Ovary (tissue), 3 donors: ENCODE measurements at regions not wholly inside any gene's neighbourhood (a gene's known extent, or its start where the extent isn't known, plus 50 kb on each side); places are given as distances from the start of the nearest gene placed in this dataset.

ENCODE experiments used
- EP300 ChIP-seq: sonication (generic); formaldehyde crosslinking; IDR thresholded peaks from one replicate; pipeline ENCODE4 v1.6.1; 2017; ENCODE audit warnings: antibody characterized with exemption
- POLR2A ChIP-seq: fragments of 450-650 bp; IDR thresholded peaks from one replicate; pipeline ENCODE4 v1.6.1; 2017; ENCODE audit warnings: antibody characterized with exemption, mild to moderate bottlenecking, moderate library complexity
- TF ChIP-seq, protein P1 (sequence below), 3 donors: fragments of 450-650 bp in 2 of 3; fragments of 200-600 bp in 1 of 3; IDR thresholded peaks; one replicate each; pipeline versions ENCODE4 v1.5.1 to v1.8.0; 2016 to 2022; ENCODE audit warnings: antibody characterized with exemption in 3 of 3, mild to moderate bottlenecking in 1 of 3
- donor health status: DM: no; HTN: no; CAD: no.

DNA sequence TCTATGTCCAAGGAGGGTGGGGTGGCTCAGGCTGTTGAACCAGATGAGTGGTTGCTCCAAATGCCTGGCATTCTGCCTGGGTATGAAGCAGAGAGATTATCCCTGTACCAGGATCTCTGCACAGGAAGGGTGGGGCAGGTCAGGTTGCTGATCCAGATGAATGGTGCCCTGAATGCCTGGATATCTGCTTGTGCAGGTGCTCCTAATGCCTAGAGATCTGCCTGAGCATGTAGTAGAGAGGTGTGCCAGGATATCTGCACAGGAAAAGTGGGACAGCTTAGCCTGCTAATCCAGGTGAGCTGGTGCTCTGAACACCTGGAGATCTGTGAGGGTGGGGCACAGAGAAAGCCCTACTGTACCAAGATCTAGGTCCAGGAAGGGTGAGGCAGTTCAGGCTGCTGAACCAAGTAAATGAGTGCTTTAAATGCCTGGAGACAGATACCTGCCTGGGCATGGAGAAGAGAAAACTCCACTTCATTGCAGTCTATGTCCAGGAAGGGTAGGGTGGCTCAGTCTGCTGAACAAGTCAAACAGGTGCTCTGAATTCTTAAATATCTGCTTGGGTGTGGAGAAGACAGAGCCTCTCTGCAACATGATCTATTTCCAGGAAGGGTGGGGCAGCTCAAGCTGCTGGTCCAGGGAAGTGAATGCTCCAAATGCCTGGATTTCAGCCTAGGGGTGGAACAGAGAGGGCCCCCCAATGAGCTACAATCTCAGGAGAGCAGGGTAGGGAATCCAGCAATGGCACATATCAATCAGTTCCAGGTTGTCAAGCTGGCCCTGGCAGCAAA lies 189.4 kb upstream of the DMRTA1 start:
- TF ChIP-seq, protein P1, sequence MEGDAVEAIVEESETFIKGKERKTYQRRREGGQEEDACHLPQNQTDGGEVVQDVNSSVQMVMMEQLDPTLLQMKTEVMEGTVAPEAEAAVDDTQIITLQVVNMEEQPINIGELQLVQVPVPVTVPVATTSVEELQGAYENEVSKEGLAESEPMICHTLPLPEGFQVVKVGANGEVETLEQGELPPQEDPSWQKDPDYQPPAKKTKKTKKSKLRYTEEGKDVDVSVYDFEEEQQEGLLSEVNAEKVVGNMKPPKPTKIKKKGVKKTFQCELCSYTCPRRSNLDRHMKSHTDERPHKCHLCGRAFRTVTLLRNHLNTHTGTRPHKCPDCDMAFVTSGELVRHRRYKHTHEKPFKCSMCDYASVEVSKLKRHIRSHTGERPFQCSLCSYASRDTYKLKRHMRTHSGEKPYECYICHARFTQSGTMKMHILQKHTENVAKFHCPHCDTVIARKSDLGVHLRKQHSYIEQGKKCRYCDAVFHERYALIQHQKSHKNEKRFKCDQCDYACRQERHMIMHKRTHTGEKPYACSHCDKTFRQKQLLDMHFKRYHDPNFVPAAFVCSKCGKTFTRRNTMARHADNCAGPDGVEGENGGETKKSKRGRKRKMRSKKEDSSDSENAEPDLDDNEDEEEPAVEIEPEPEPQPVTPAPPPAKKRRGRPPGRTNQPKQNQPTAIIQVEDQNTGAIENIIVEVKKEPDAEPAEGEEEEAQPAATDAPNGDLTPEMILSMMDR (IDR thresholded peaks at IDR 0.05) = no peak
- TF ChIP-seq EP300 (no peak), POLR2A (no peak)
